NCI-H82 treated with DMSO at 0.1 percent for 48 hours (cell line): ENCODE measurements at regions not wholly inside any gene's neighbourhood (a gene's known extent, or its start where the extent isn't known, plus 50 kb on each side); places are given as distances from the start of the nearest gene placed in this dataset.
"Not testable (repeated sequence)": the region's sequence is repeated elsewhere in the genome, so short reads cannot be mapped to it uniquely, and the experiment has no call there.

Source experiments
- DNase-seq: peaks from one replicate; lab custom pipeline; 2025; ENCODE audit not compliant: unreplicated experiment; lab: John Stamatoyannopoulos, UW

GRCh38 chr11:104704888-104705287, 193.4 kb downstream of the CASP12 start:
- no peak for DNase-seq

- no peak for DNase-seq
Measured at GRCh38 chr11:104704146-104704830, 194.0 kb downstream of the CASP12 start.

- DNase-seq, result no peak
Measured at GRCh38 chr11:104700609-104701008, 197.7 kb downstream of the CASP12 start.

GRCh38 chr11:104699981-104700380, 198.3 kb downstream of the CASP12 start:
- no peak for DNase-seq

GRCh38 chr11:104695065-104695463, 203.2 kb downstream of the CASP12 start:
- no peak for DNase-seq

GRCh38 chr11:104694259-104695064, 203.8 kb downstream of the CASP12 start:
- no peak for DNase-seq

- DNase-seq, result no peak
Measured at GRCh38 chr11:104692751-104693150, 205.5 kb downstream of the CASP12 start.

- DNase-seq, result no peak
Measured at GRCh38 chr11:104691129-104691528, 207.1 kb downstream of the CASP12 start.

- DNase-seq, result no peak
Measured at GRCh38 chr11:104690241-104690640, 208.0 kb downstream of the CASP12 start.

GRCh38 chr11:104688731-104689130, 209.5 kb downstream of the CASP12 start:
- no peak for DNase-seq

- DNase-seq, result no peak
Measured at GRCh38 chr11:104682206-104682605, 216.1 kb downstream of the CASP12 start.

GRCh38 chr11:104679258-104679657, 219.0 kb downstream of the CASP12 start:
- no peak for DNase-seq

- no peak for DNase-seq
Measured at GRCh38 chr11:104678408-104678807, 219.9 kb downstream of the CASP12 start.

- not testable (repeated sequence) for DNase-seq
Measured at GRCh38 chr11:104677069-104677468, 221.2 kb downstream of the CASP12 start.

GRCh38 chr11:104672897-104673296, 225.4 kb downstream of the CASP12 start:
- DNase-seq, result no peak

- DNase-seq, result no peak
Measured at GRCh38 chr11:104668797-104669463, 229.3 kb downstream of the CASP12 start.

- DNase-seq, result no peak
Measured at GRCh38 chr11:104666624-104667023, 231.6 kb downstream of the CASP12 start.

- no peak for DNase-seq
Measured at GRCh38 chr11:104665641-104666040, 232.6 kb downstream of the CASP12 start.

GRCh38 chr11:104663190-104664140, 234.8 kb downstream of the CASP12 start:
- no peak for DNase-seq

- no peak for DNase-seq
Measured at GRCh38 chr11:104661901-104662300, 236.4 kb downstream of the CASP12 start.

- DNase-seq, result no peak
Measured at GRCh38 chr11:104661471-104661870, 236.8 kb downstream of the CASP12 start.
